ENCODE measurements at regions not wholly inside any gene's neighbourhood (a gene's known extent, or its start where the extent isn't known, plus 50 kb on each side); places are given as distances from the start of the nearest gene placed in this dataset.
"Not testable (repeated sequence)": the region's sequence is repeated elsewhere in the genome, so short reads cannot be mapped to it uniquely, and the experiment has no call there.

GRCh38 chr5:124823380-124823779, 76.9 kb upstream of the ZNF608 start:
- POLR2A ChIA-PET = no interaction called here
- H3K36me3 Mint-ChIP-seq = no peaks in the 10 kb centered on the region
- no peak for DNase-seq
- no peaks in the 10 kb centered on the region for H3K9me3 Mint-ChIP-seq
- CTCF ChIA-PET = no interaction called here
- H3K27ac Mint-ChIP-seq = no peak overlapping the region
- H3K27me3 Mint-ChIP-seq = no peaks in the 10 kb centered on the region
- no peak overlapping the region for H3K4me3 Mint-ChIP-seq
- H3K4me1 Mint-ChIP-seq (ENCODE audit: low read depth) = no peaks in the 10 kb centered on the region
- intact Hi-C loops (cut with micrococcal nuclease) = no loop called here

DNA sequence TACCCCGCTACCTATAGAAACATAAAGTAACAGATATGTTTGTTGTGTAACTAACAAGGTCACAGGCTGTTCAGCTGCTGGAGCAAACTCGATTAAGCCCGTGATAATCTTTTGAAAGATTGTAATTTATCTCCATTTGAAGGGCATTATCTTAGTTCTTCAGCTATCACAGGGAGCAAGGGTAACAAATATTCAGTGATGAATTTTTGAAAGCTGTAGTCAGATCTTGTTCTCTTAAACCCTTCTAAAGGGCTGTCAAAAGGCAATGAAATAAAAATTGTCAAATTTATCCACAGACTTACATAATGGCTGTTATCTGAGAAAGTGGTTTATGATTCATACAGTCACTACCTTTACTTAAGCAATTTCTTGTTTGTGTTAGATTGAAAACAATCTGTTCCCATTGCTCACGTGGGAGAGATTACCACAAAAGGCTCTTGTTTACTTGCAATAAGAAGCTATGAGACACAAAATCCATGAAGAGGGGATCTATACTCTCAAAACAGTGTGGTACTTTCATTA, 78.3 kb upstream of the ZNF608 start:
- Mint-ChIP-seq H3K36me3 (no peaks in the 10 kb centered on the region), H3K9me3 (no peaks in the 10 kb centered on the region), H3K27me3 (no peaks in the 10 kb centered on the region), H3K4me3 (no peak overlapping the region), H3K4me1 (ENCODE audit: low read depth) (no peaks in the 10 kb centered on the region), H3K27ac (no peak overlapping the region)
- DNase-seq = no peak
- ChIA-PET POLR2A (no interaction called here), CTCF (no interaction called here)
- intact Hi-C loops (cut with micrococcal nuclease) = no loop called here

GRCh38 chr5:124825250-124825982, 79.0 kb upstream of the ZNF608 start:
- intact Hi-C loops (cut with micrococcal nuclease) = no loop called here
- no peaks in the 10 kb centered on the region for H3K27me3 Mint-ChIP-seq
- H3K9me3 Mint-ChIP-seq = no peaks in the 10 kb centered on the region
- POLR2A ChIA-PET = no interaction called here
- DNase-seq = no peak
- no peak overlapping the region for H3K4me3 Mint-ChIP-seq
- no peaks in the 10 kb centered on the region for H3K36me3 Mint-ChIP-seq
- no peaks in the 10 kb centered on the region for H3K4me1 Mint-ChIP-seq (ENCODE audit: low read depth)
- CTCF ChIA-PET = no interaction called here
- H3K27ac Mint-ChIP-seq = no peak overlapping the region

GRCh38 chr5:124825983-124826337, 79.5 kb upstream of the ZNF608 start:
- Mint-ChIP-seq H3K36me3 (no peaks in the 10 kb centered on the region), H3K9me3 (no peaks in the 10 kb centered on the region), H3K27me3 (no peaks in the 10 kb centered on the region), H3K27ac (no peak overlapping the region), H3K4me3 (no peak overlapping the region), H3K4me1 (ENCODE audit: low read depth) (no peaks in the 10 kb centered on the region)
- intact Hi-C loops (cut with micrococcal nuclease) = no loop called here
- ChIA-PET POLR2A (no interaction called here), CTCF (no interaction called here)
- no peak for DNase-seq

- DNase-seq = no peak
- no peaks in the 10 kb centered on the region for H3K36me3 Mint-ChIP-seq
- H3K27ac Mint-ChIP-seq = no peak overlapping the region
- POLR2A ChIA-PET = no interaction called here
- H3K4me1 Mint-ChIP-seq (ENCODE audit: low read depth) = no peaks in the 10 kb centered on the region
- H3K9me3 Mint-ChIP-seq = no peaks in the 10 kb centered on the region
- no peaks in the 10 kb centered on the region for H3K27me3 Mint-ChIP-seq
- no peak overlapping the region for H3K4me3 Mint-ChIP-seq
- intact Hi-C loops (cut with micrococcal nuclease) = no loop called here
- CTCF ChIA-PET = no interaction called here
Measured at GRCh38 chr5:124828731-124829234, 82.3 kb upstream of the ZNF608 start.

DNA sequence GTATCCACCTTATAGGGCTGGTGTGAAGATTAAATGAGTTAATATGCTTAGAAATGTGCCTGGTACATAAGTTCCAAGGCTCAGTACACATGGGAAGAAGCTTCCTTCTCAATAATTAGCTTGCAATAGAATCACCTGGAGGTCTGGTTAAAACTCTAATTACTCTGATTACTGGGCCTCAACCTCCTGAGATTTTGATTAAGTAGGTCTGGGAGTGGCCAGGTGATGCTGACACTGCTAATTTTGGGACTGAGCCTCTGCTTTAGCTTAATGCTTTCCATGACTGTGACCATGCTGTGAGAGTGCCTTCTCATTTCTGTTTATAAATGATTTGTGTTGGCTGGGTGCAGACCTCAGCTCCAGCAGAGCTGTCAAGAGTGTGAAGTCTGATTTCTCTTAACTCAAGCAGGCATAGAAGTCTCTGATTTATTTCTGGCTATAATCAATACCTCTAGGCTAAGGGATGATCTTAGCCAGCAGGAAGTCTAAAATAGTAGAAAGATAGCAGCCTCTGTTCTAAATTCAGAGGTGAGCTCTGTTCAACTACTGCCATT, 85.3 kb upstream of the ZNF608 start:
- H3K4me1 Mint-ChIP-seq (ENCODE audit: low read depth) = no peaks in the 10 kb centered on the region
- no peaks in the 10 kb centered on the region for H3K36me3 Mint-ChIP-seq
- H3K9me3 Mint-ChIP-seq = peaks cover 8% of the 10 kb centered on the region
- ChIA-PET POLR2A (no interaction called here), CTCF (no interaction called here)
- DNase-seq = no peak
- intact Hi-C loops (cut with micrococcal nuclease) = no loop called here
- H3K27ac Mint-ChIP-seq = no peak overlapping the region
- H3K27me3 Mint-ChIP-seq = no peaks in the 10 kb centered on the region
- no peak overlapping the region for H3K4me3 Mint-ChIP-seq

- Mint-ChIP-seq H3K4me1 (ENCODE audit: low read depth) (no peaks in the 10 kb centered on the region), H3K27me3 (no peaks in the 10 kb centered on the region), H3K36me3 (no peaks in the 10 kb centered on the region), H3K9me3 (peaks cover 8% of the 10 kb centered on the region), H3K27ac (no peak overlapping the region), H3K4me3 (no peak overlapping the region)
- no peak for DNase-seq
- intact Hi-C loops (cut with micrococcal nuclease) = no loop called here
- CTCF ChIA-PET = no interaction called here
- POLR2A ChIA-PET = no interaction called here
Measured at GRCh38 chr5:124832510-124832909, 86.1 kb upstream of the ZNF608 start.

GRCh38 chr5:124836314-124836713, 89.9 kb upstream of the ZNF608 start:
- H3K27me3 Mint-ChIP-seq; intact Hi-C loops (cut with micrococcal nuclease); CTCF ChIA-PET; H3K27ac Mint-ChIP-seq; H3K36me3 Mint-ChIP-seq; H3K9me3 Mint-ChIP-seq; POLR2A ChIA-PET; DNase-seq; H3K4me3 Mint-ChIP-seq; H3K4me1 Mint-ChIP-seq (ENCODE audit: low read depth): not testable (repeated sequence)

- Mint-ChIP-seq H3K27ac (no peak overlapping the region), H3K4me1 (ENCODE audit: low read depth) (no peaks in the 10 kb centered on the region), H3K9me3 (peaks cover 10% of the 10 kb centered on the region), H3K36me3 (no peaks in the 10 kb centered on the region), H3K4me3 (no peak overlapping the region), H3K27me3 (no peaks in the 10 kb centered on the region)
- ChIA-PET CTCF (no interaction called here), POLR2A (no interaction called here)
- intact Hi-C loops (cut with micrococcal nuclease) = no loop called here
- no peak for DNase-seq
Measured at GRCh38 chr5:124839371-124839998, 93.0 kb upstream of the ZNF608 start.

GRCh38 chr5:124841829-124842712, 95.6 kb upstream of the ZNF608 start:
- intact Hi-C loops (cut with micrococcal nuclease) = no loop called here
- no peaks in the 10 kb centered on the region for H3K27me3 Mint-ChIP-seq
- peaks cover 3% of the 10 kb centered on the region for H3K9me3 Mint-ChIP-seq
- ChIA-PET CTCF (no interaction called here), POLR2A (no interaction called here)
- H3K4me3 Mint-ChIP-seq = no peak overlapping the region
- H3K4me1 Mint-ChIP-seq (ENCODE audit: low read depth) = no peaks in the 10 kb centered on the region
- no peak for DNase-seq
- no peak overlapping the region for H3K27ac Mint-ChIP-seq
- H3K36me3 Mint-ChIP-seq = no peaks in the 10 kb centered on the region

DNA sequence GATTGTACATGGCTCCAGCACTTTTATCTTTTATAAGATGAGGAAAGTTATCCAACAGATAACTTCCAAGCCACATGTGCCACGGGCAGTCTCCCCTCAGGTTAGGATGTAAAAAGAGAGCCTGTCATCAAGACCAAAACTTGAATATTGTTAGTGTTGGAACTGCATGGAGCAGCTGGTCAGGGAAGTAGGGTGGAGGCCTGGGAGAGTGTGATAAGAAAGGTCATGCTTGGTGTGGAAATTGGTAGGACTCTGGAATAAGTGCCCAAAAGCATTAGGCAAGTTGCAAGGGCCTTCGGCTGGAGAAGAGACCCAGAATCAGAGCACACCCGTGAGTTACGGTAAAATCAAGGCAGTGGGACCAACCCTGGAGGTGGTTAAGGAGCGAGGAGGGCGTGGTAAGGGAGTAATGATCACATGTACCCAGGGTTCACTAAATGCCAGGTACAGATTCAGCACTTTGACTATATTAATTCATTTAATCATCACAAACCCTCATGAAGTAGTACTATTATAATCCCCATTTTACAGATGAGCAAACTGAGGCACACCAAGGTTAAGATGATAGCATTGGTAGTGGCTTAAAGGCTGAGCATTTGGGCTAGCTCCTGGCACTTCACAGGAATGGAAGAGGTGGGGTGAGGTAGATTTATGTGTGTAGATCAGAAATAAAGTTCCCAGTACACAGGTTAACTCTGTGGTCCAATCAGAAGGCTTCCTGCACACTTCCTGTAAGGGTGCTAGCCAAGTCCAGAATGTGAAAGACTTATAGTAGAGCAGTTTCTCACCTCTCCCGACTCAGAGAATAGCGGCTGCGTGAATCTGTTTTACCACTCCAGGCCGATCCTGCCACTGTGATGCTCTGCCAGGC, 96.5 kb upstream of the ZNF608 start:
- Mint-ChIP-seq H3K4me3 (no peak overlapping the region), H3K4me1 (ENCODE audit: low read depth) (no peaks in the 10 kb centered on the region), H3K27me3 (no peaks in the 10 kb centered on the region), H3K9me3 (peaks cover 3% of the 10 kb centered on the region), H3K36me3 (no peaks in the 10 kb centered on the region), H3K27ac (no peak overlapping the region)
- no peak for DNase-seq
- ChIA-PET CTCF (no interaction called here), POLR2A (no interaction called here)
- intact Hi-C loops (cut with micrococcal nuclease) = no loop called here

- CTCF ChIA-PET = no interaction called here
- DNase-seq = no peak
- intact Hi-C loops (cut with micrococcal nuclease) = no loop called here
- Mint-ChIP-seq H3K27me3 (no peaks in the 10 kb centered on the region), H3K9me3 (peaks cover 3% of the 10 kb centered on the region), H3K4me3 (no peak overlapping the region), H3K4me1 (ENCODE audit: low read depth) (no peaks in the 10 kb centered on the region), H3K36me3 (no peaks in the 10 kb centered on the region), H3K27ac (no peak overlapping the region)
- POLR2A ChIA-PET = no interaction called here
Measured at GRCh38 chr5:124843596-124843899, 97.1 kb upstream of the ZNF608 start.

Measured in activated CD4-positive, alpha-beta memory T cell treated with anti-CD3 and anti-CD28 coated beads for 36 hours (primary cell).